ENCODE measurements at regions not wholly inside any gene's neighbourhood (a gene's known extent, or its start where the extent isn't known, plus 50 kb on each side); places are given as distances from the start of the nearest gene placed in this dataset.

DNA sequence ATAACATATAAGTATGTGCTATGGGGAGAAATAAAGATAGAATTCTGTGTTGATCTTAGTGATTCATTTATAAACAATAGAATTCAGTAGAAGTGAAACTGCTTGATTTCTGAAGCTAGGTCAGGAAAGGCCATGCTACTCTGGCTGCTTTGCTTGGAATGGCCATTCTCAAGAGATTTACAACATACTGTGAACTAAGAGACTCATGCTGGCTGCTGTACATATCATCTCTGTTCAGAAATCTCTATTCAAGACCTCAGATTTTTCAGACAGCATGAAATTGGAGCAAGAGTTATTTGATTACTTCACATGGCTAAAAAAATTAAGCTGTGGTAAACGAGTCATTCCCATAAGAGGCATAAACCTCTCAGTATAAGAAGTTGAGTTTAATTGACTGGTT lies 662.6 kb downstream of the BCKDHB start:
- TF ChIP-seq, protein P1, sequence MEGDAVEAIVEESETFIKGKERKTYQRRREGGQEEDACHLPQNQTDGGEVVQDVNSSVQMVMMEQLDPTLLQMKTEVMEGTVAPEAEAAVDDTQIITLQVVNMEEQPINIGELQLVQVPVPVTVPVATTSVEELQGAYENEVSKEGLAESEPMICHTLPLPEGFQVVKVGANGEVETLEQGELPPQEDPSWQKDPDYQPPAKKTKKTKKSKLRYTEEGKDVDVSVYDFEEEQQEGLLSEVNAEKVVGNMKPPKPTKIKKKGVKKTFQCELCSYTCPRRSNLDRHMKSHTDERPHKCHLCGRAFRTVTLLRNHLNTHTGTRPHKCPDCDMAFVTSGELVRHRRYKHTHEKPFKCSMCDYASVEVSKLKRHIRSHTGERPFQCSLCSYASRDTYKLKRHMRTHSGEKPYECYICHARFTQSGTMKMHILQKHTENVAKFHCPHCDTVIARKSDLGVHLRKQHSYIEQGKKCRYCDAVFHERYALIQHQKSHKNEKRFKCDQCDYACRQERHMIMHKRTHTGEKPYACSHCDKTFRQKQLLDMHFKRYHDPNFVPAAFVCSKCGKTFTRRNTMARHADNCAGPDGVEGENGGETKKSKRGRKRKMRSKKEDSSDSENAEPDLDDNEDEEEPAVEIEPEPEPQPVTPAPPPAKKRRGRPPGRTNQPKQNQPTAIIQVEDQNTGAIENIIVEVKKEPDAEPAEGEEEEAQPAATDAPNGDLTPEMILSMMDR (IDR thresholded peaks at IDR 0.05; ENCODE audit: low read depth, low read length, poor library complexity, severe bottlenecking) = no peak
- no peak for TF ChIP-seq EZH2phosphoT487 (IDR thresholded peaks at IDR 0.05; ENCODE audit: borderline replicate concordance, low read length)

Data from DOHH2 (cell line).